ENCODE measurements at regions not wholly inside any gene's neighbourhood (a gene's known extent, or its start where the extent isn't known, plus 50 kb on each side); places are given as distances from the start of the nearest gene placed in this dataset.

GRCh38 chr1:116257341-116257767 is 115.7 kb upstream of the ATP1A1 start:
- no peak for DNase-seq (ENCODE audit: low spot score)
- Mint-ChIP-seq H3K4me3 (ENCODE audit: unreplicated experiment) (no peak overlapping the region), H3K4me1 (ENCODE audit: low read depth) (peaks cover 7% of the 10 kb centered on the region), H3K36me3 (ENCODE audit: low read depth) (no peaks in the 10 kb centered on the region), H3K27me3 (ENCODE audit: low read depth) (peaks cover 18% of the 10 kb centered on the region), H3K9me3 (ENCODE audit: low read depth) (no peaks in the 10 kb centered on the region), H3K27ac (ENCODE audit: unreplicated experiment) (no peak overlapping the region)
- TF ChIP-seq CTCF (IDR thresholded peaks at IDR 0.05): no peak

- H3K27me3 Mint-ChIP-seq (ENCODE audit: low read depth): peaks cover 17% of the 10 kb centered on the region
- H3K9me3 Mint-ChIP-seq (ENCODE audit: low read depth): no peaks in the 10 kb centered on the region
- no peak overlapping the region for H3K27ac Mint-ChIP-seq (ENCODE audit: unreplicated experiment)
- no peaks in the 10 kb centered on the region for H3K36me3 Mint-ChIP-seq (ENCODE audit: low read depth)
- no peak for DNase-seq (ENCODE audit: low spot score)
- no peak overlapping the region for H3K4me3 Mint-ChIP-seq (ENCODE audit: unreplicated experiment)
- H3K4me1 Mint-ChIP-seq (ENCODE audit: low read depth): peaks cover 7% of the 10 kb centered on the region
- TF ChIP-seq CTCF (IDR thresholded peaks at IDR 0.05): no peak
Observed at GRCh38 chr1:116257836-116258235, 115.2 kb upstream of the ATP1A1 start.

GRCh38 chr1:116258668-116259419 is 114.2 kb upstream of the ATP1A1 start:
- H3K4me3 Mint-ChIP-seq (ENCODE audit: unreplicated experiment): no peak overlapping the region
- H3K27ac Mint-ChIP-seq (ENCODE audit: unreplicated experiment): no peak overlapping the region
- H3K27me3 Mint-ChIP-seq (ENCODE audit: low read depth): peaks cover 16% of the 10 kb centered on the region
- no peaks in the 10 kb centered on the region for H3K9me3 Mint-ChIP-seq (ENCODE audit: low read depth)
- H3K4me1 Mint-ChIP-seq (ENCODE audit: low read depth): peaks cover 7% of the 10 kb centered on the region
- no peaks in the 10 kb centered on the region for H3K36me3 Mint-ChIP-seq (ENCODE audit: low read depth)
- TF ChIP-seq CTCF (IDR thresholded peaks at IDR 0.05): no peak
- DNase-seq (ENCODE audit: low spot score): no peak

- Mint-ChIP-seq H3K4me3 (ENCODE audit: unreplicated experiment) (no peak overlapping the region), H3K27me3 (ENCODE audit: low read depth) (peaks cover 16% of the 10 kb centered on the region), H3K36me3 (ENCODE audit: low read depth) (no peaks in the 10 kb centered on the region), H3K9me3 (ENCODE audit: low read depth) (no peaks in the 10 kb centered on the region), H3K27ac (ENCODE audit: unreplicated experiment) (no peak overlapping the region), H3K4me1 (ENCODE audit: low read depth) (peaks cover 7% of the 10 kb centered on the region)
- no peak for TF ChIP-seq CTCF (IDR thresholded peaks at IDR 0.05)
- DNase-seq (ENCODE audit: low spot score): no peak
Observed at GRCh38 chr1:116259663-116260062, 113.4 kb upstream of the ATP1A1 start.

GRCh38 chr1:116260115-116260514 is 112.9 kb upstream of the ATP1A1 start:
- no peak for DNase-seq (ENCODE audit: low spot score)
- no peaks in the 10 kb centered on the region for H3K9me3 Mint-ChIP-seq (ENCODE audit: low read depth)
- no peak overlapping the region for H3K4me3 Mint-ChIP-seq (ENCODE audit: unreplicated experiment)
- H3K27me3 Mint-ChIP-seq (ENCODE audit: low read depth): peaks cover 16% of the 10 kb centered on the region
- no peaks in the 10 kb centered on the region for H3K36me3 Mint-ChIP-seq (ENCODE audit: low read depth)
- TF ChIP-seq CTCF (IDR thresholded peaks at IDR 0.05): no peak
- H3K27ac Mint-ChIP-seq (ENCODE audit: unreplicated experiment): no peak overlapping the region
- H3K4me1 Mint-ChIP-seq (ENCODE audit: low read depth): peaks cover 7% of the 10 kb centered on the region
